Erythroblast (primary cell): ENCODE measurements at regions not wholly inside any gene's neighbourhood (a gene's known extent, or its start where the extent isn't known, plus 50 kb on each side); places are given as distances from the start of the nearest gene placed in this dataset.

ENCODE experiments used
- DNase-seq, 2 experiments: peaks; one replicate each; lab custom pipeline; 2025; lab: John Stamatoyannopoulos, UW
- GATA1 ChIP-seq: IDR thresholded peaks from 2 replicates; pipeline ENCODE4 v1.6.1; 2011; ENCODE audit warnings: low read depth, mild to moderate bottlenecking, control low read depth, low read length, moderate library complexity
- POLR2A ChIP-seq: IDR thresholded peaks from 2 replicates; pipeline ENCODE4 v1.6.1; 2011; ENCODE audit warnings: mild to moderate bottlenecking, low read length

DNA sequence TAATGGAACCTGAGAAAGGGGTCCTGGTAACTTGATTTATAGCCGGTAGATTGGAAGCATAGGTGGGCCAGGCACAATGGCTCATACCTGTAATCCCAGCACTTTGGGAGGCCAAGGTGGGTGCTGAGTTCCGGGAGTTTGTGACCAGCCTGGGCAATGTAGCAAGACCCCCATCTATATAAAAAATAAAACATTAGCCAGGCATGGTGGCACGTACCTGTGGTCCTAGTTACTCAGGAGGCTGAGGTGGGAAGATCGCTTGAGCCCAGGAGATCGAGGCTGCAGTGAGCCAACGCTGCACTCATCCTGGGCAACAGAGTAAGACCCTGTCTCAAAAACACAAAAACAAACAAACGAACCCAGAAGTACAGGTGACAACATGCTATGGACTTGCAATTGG is 76.5 kb downstream of the ZNF281 start:
- DNase-seq: no peak
- TF ChIP-seq POLR2A: no peak
- TF ChIP-seq GATA1: no peak

DNA sequence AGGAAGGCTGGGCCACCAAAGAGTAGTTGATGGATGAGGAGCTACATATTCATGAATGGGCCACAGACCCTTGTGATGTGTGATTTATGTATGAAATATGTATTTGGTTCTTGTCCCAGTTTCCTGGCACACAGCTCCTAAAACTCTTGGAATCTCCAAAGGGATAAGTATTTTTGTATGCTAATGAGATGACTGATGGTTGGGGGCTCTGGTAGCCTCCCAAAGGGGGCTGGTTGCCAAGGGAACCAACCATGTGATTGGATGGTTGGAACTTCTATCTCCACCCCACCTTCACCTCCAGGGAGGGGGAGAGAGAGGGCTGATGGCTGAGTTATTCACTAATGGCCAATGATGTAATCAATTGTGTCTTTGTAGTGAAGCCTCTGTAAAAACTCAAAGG is 77.1 kb downstream of the ZNF281 start:
- no peak for TF ChIP-seq POLR2A
- no peak for TF ChIP-seq GATA1
- DNase-seq: no peak

DNA sequence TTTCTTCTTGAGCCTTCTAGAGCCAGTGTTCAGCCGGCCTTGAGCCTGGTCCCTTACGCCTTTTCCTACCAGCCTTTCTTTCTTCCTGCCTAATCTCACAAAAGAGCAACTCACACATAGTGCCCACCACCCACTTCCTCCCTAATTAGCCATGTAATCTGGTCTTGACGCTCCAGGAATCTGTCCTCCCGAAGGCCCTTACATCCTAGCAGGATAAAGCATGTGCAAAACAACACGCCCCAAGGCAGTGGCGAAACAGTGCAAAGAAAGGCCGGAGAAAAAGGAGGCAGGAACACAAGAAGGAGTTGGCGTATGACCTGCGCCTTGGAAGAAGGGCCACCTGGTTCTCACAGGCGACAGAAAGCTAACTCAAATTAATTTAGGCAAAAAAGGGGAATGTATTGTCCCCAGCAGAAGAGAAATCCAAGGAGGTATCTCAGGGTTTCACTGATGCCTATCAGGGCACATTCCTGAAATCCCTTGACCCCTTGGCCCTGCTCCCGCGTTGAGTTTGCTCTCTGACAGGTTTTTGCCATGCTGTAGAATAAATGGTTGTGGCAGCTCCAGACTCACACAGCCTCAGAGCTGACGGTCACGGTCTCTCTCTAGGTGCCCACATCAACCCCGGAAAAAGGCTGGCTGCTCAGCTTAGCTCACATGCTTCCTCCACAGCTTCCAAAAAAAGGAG is 79.0 kb downstream of the ZNF281 start:
- no peak for TF ChIP-seq GATA1
- no peak for TF ChIP-seq POLR2A
- no peak for DNase-seq

DNA sequence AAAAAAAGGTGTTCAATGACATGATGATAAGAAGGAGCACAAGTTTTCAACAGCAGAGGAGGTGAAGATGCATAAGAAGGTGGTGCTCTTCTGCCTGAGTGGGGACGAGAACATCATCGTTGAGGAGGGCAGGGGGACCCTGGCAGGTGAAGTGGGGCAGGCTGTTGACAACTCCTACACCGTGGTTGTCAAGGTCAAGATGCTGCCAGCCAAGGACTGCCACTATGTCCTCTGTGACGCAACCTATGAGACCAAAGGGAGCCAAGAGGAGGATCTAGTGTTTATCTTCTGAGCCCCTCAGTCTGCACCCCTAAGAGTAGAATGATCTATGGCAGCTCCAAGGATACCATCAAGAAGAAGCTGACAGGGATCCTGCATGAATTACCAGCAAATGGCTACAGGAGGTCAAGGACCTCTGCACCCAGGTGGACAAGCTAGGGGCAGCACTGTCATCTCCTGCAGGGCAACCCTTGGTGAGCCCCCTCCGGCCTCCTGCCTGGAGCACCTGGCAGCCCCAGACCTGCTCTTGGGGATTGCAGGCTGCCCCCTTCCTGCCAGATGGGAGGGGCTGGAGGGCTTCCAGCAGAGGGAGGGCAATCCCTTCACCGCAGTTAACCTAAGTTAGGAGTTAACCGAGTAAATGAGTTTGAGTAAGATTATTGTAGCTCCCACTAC is 80.5 kb downstream of the ZNF281 start:
- TF ChIP-seq GATA1: no peak
- TF ChIP-seq POLR2A: no peak
- no peak for DNase-seq

DNA sequence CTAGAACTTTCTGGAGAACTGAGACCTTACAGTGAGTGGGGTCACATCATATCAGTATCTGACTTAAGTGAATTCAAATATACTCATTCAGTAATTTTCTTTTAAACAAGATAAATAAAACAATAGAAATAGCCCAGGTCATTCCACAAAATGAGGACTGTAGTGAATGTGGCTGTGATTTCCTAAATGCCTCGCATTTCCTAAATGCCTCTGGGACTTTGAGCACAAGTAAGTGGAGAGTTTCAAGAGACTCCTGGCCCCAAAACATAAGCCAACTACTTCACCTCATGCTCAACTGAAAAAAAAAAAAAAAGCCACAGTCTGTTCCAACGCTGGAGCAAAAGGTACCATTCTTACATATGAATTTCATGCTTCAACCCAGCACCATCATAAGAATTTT is 81.5 kb downstream of the ZNF281 start:
- no peak for DNase-seq
- no peak for TF ChIP-seq GATA1
- no peak for TF ChIP-seq POLR2A

DNA sequence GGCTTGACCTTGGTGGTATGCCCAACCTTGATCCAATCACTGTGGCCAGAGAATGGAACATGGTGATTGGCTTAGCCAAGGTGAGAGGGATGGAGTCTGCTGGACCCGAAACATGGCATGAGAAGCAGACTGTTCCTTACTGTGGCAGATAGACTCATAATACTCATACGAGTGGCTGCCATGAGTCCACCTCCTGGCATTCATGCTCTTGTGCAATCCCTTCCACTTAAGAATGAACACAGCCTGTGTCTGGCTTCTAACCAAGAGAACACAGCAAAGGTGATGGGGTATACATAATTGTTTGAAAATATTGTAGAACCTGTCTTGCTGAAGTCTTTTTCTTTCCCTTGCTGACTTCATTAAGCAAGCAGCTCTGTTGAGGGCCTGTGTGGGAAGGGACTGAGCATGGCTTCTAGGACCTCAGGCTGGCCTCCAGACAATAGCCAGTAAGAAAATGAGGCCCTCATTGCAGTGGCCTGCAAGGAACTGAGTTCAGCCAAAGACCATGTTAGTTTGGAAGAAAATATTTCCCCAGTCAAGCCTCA is 85.9 kb downstream of the ZNF281 start:
- TF ChIP-seq POLR2A (no peak), GATA1 (no peak)
- DNase-seq: no peak

DNA sequence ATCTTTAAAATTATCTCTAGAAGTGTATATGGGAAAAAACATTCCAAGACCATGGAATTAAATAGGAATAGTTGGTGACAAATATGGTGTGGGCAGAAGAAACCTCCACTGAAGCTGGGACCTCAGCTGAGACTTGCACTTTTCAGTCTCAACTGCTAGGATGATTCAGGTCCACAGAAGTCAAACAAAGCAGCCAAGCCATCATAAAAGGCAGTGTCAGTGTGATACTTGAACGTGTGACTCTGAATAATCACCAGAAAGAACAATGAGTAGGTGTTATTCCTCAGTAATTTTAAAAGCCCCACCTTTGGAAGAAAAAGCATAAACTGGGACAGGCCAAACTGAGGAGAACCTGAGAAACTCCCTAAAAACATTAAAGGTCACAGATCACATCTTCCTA is 90.7 kb downstream of the ZNF281 start:
- no peak for DNase-seq
- no peak for TF ChIP-seq GATA1

DNA sequence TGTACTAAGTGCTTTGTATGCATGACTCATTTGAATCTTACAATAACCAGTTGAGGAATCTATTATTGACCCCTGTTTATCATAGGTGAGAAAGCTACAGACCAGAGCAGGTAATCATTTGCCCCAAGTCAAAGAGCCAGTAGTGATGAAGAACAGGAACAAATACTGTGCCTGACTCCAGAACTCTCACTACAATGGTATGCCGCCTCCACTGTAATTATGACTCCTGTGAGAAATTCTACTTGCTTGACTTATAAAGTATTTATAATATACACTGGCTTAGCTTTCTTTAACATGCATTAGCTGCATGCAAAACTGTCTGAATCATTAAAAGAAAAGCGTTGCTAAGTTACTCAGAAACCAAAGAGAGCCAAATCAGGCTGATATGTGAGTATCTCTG is 92.6 kb downstream of the ZNF281 start:
- DNase-seq: no peak
- TF ChIP-seq GATA1 (no peak), POLR2A (no peak)

DNA sequence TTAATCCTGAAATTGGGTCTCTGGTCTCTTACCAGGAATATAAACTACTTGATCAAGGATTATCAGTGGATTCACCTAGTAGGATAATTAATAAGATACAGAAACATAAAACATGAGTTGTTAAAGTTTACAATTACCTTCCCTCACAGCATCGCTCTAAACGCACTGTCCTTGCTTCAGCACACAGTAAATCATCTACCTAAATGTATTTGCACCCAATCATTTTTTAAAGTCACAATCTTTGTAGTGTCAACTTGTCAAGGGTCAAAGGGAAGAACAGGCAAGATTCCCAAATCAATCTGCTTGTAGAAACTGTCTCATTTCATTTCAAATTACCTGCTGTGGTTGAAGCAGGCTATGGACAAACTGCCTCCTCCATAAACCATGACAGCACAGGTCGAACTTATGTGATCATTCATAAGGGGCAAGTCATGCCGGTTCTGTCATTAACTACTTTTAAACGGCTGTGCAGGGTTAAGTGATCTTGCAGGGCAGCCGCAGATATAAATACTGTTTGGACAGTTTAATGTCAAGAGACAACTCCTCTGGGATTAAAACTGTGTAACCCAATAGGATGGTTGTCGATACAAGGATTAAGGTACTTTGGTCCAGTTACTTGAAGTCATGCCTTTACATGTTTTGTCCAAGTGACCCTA is 93.6 kb downstream of the ZNF281 start:
- no peak for DNase-seq
- no peak for TF ChIP-seq POLR2A
- no peak for TF ChIP-seq GATA1

DNA sequence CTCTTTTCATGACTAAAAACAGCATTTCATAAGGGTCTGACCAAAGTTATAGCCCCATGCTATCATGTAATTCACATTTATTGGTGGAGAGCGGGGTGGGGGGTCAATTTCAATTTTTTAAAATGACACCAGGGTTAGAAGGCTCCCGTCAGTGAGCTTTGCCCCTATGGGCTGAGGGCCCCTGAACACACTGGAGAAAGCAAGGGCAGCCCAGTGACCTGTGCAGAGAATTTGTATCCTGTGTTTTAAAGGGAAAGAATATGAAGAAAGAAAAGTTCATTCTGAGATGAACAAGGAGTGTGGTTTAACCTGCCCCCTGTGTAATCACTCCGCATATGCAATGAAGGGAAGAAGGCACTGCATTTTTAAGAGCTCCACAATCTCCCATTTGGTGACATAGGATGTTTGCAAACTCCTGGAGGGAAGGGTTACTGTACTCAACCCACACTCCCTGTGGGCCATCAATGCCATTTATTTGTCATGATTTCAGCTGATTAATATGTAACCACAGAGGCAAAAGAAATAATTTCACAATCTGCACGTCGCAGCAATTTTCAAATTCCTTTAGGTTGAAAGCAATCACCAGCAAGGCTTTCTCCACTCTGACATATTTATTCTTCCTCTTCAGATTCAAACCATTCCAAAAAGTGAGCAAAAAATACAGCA is 95.6 kb downstream of the ZNF281 start:
- no peak for DNase-seq
- TF ChIP-seq GATA1: no peak
- no peak for TF ChIP-seq POLR2A

DNA sequence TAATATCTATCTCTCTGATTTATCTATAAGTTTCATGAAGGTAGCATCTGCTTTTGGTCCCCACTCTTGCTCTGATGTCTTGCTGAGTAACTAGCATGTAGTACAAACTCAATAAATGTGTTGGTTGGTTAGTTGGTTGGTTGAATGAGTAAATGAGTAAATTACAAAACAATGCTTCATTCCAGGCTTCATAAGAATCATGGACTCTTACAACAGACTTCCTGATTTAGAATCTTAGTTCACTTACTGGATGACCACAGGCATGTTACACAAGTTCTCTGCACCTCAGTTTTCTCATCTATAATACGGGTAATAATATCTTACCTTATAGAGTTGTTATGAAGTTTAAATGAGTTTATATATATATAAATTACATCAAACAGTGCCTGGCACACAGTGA is 98.6 kb downstream of the ZNF281 start:
- no peak for TF ChIP-seq POLR2A
- no peak for TF ChIP-seq GATA1
- no peak for DNase-seq

DNA sequence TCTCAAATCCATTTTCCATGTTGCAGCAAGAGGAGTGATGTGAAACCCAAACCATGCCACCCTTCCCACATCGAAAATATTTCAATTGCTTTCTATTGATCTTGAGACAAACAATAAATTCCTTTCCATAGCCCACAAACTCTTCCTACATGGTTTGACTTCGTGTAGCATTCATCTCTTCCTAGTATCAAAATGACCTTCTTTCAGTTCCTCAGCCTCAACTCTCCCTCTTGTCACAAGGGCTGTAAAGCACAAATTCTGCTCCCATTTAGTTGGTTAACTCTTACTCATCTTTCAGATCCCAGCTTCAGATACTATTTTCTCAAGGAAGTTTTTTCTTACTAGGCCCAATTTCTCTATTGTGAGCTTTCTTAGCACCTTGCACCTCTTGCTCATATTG is 99.0 kb downstream of the ZNF281 start:
- TF ChIP-seq GATA1 (no peak), POLR2A (no peak)
- DNase-seq: no peak

DNA sequence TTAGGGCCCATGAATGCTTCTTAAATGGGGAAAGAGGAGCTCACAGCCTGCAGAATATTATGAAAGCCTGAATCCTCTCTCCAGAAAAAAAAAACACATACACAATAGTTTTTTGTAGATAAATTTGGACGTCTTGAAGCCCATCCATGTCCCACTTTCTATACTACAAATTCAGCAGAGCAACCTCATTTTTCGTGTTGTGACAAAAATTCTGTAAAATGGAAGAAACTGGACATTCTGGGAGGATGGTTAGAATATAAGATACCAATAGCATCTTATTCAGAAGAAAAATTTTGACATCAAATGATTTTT is 102.1 kb downstream of the ZNF281 start:
- TF ChIP-seq POLR2A (no peak), GATA1 (no peak)
- DNase-seq: no peak
